ENCODE measurements at regions not wholly inside any gene's neighbourhood (a gene's known extent, or its start where the extent isn't known, plus 50 kb on each side); places are given as distances from the start of the nearest gene placed in this dataset.

- no peak for TF ChIP-seq CTCF (IDR thresholded peaks at IDR 0.05)
- no peak overlapping the region for H3K27ac ChIP-seq
- no peak for DNase-seq (ENCODE audit: low spot score)
- H3K4me3 ChIP-seq = no peak overlapping the region
Observed at GRCh38 chr3:159586571-159587202, 401.9 kb upstream of the IL12A start.

- Histone ChIP-seq H3K4me3 (no peak overlapping the region), H3K27ac (no peak overlapping the region)
- no peak for TF ChIP-seq CTCF (IDR thresholded peaks at IDR 0.05)
- DNase-seq (ENCODE audit: low spot score) = no peak
Observed at GRCh38 chr3:159593927-159594605, 394.6 kb upstream of the IL12A start.

GRCh38 chr3:159600291-159600690, 388.3 kb upstream of the IL12A start:
- no peak for TF ChIP-seq CTCF (IDR thresholded peaks at IDR 0.05)
- DNase-seq (ENCODE audit: low spot score) = no peak

GRCh38 chr3:159604151-159604581, 384.5 kb upstream of the IL12A start:
- no peak for TF ChIP-seq CTCF (IDR thresholded peaks at IDR 0.05)
- H3K27ac ChIP-seq = no peak overlapping the region
- no peak for DNase-seq (ENCODE audit: low spot score)
- no peak overlapping the region for H3K4me3 ChIP-seq

More at GRCh38 chr3:159600291-159600690, 388.3 kb upstream of the IL12A start:
- no peak overlapping the region for H3K27ac ChIP-seq
- no peak overlapping the region for H3K4me3 ChIP-seq

- no peak for TF ChIP-seq CTCF (IDR thresholded peaks at IDR 0.05)
- H3K4me3 ChIP-seq = no peak overlapping the region
- no peak for DNase-seq (ENCODE audit: low spot score)
- H3K27ac ChIP-seq = no peak overlapping the region
Observed at GRCh38 chr3:159605101-159605500, 383.5 kb upstream of the IL12A start.

GRCh38 chr3:159605776-159606175, 382.9 kb upstream of the IL12A start:
- no peak overlapping the region for H3K4me3 ChIP-seq
- DNase-seq (ENCODE audit: low spot score) = no peak
- H3K27ac ChIP-seq = no peak overlapping the region
- TF ChIP-seq CTCF (IDR thresholded peaks at IDR 0.05) = no peak

- no peak overlapping the region for H3K27ac ChIP-seq
- TF ChIP-seq CTCF (IDR thresholded peaks at IDR 0.05) = no peak
- no peak for DNase-seq (ENCODE audit: low spot score)
- no peak overlapping the region for H3K4me3 ChIP-seq
Observed at GRCh38 chr3:159607856-159608255, 380.8 kb upstream of the IL12A start.

Data from coronary artery (tissue), 2 donors.